Common myeloid progenitor, CD34-positive (primary cell): ENCODE measurements at regions not wholly inside any gene's neighbourhood (a gene's known extent, or its start where the extent isn't known, plus 50 kb on each side); places are given as distances from the start of the nearest gene placed in this dataset.

ENCODE experiments used
- CTCF ChIA-PET: fragments of 350-600 bp; sonication (Branson Sonifier 250); formaldehyde crosslinking; loops from one replicate; lab custom pipeline; 2021; ENCODE audit warnings: antibody characterized with exemption; lab: Charles Lee
- POLR2A ChIA-PET: fragments of 350-600 bp; sonication (Branson Sonifier 250); formaldehyde crosslinking; loops from one replicate; lab custom pipeline; 2021; ENCODE audit warnings: antibody characterized with exemption; lab: Charles Lee
- DNase-seq, 3 donors: peaks; one replicate each; pipeline versions ENCODE4 v3.0.0 to v3.0.0-alpha.2; 2013
- H3K27ac ChIP-seq, 2 experiments: 1 replicate in 1 of 2; 2 replicates in 1 of 2; pipeline ENCODE4 v1.7.0; 2013; ENCODE audit warnings: inconsistent platforms in 2 of 2, low read length in 2 of 2, mild to moderate bottlenecking in 2 of 2, low read depth in 1 of 2, moderate library complexity in 1 of 2; ENCODE audit not compliant: severe bottlenecking in 2 of 2, insufficient read depth in 1 of 2, poor library complexity in 1 of 2
- H3K27me3 ChIP-seq, 5 experiments: replicated peaks in 2 of 5; 1 replicate in 3 of 5; 2 replicates in 2 of 5; pipeline versions ENCODE4 v1.6.1 to v1.7.0; 2013; ENCODE audit warnings: low read length in 4 of 5, mild to moderate bottlenecking in 2 of 5, moderate library complexity in 2 of 5, inconsistent platforms in 1 of 5; ENCODE audit not compliant: insufficient read depth in 5 of 5, control insufficient read depth in 4 of 5
- H3K36me3 ChIP-seq, 4 experiments: 1 replicate in 2 of 4; 2 replicates in 2 of 4; pipeline versions ENCODE4 v1.6.1 to v1.7.0; 2013; ENCODE audit warnings: low read length in 3 of 4, control low read depth in 1 of 4, mild to moderate bottlenecking in 1 of 4; ENCODE audit not compliant: control insufficient read depth in 4 of 4, insufficient read depth in 4 of 4
- H3K4me1 ChIP-seq, 4 experiments: 1 replicate in 3 of 4; 2 replicates in 1 of 4; pipeline versions ENCODE4 v1.6.1 to v1.7.1; 2013; ENCODE audit warnings: low read length in 3 of 4, mild to moderate bottlenecking in 3 of 4, control low read depth in 1 of 4, inconsistent platforms in 1 of 4, moderate library complexity in 1 of 4; ENCODE audit not compliant: control insufficient read depth in 4 of 4, insufficient read depth in 4 of 4; ENCODE audit errors: control extremely low read depth in 1 of 4
- H3K4me3 ChIP-seq, 7 experiments: 1 replicate in 4 of 7; 2 replicates in 3 of 7; pipeline versions ENCODE4 v1.5.1 to v1.7.0; 2013; ENCODE audit warnings: mild to moderate bottlenecking in 7 of 7, low read length in 6 of 7, moderate library complexity in 6 of 7, inconsistent platforms in 2 of 7, low read depth in 2 of 7, control low read depth in 1 of 7; ENCODE audit not compliant: insufficient read depth in 4 of 7, control insufficient read depth in 1 of 7; ENCODE audit errors: extremely low read depth in 1 of 7
- H3K9me3 ChIP-seq, 5 experiments: 1 replicate in 4 of 5; 2 replicates in 1 of 5; pipeline versions ENCODE4 v1.6.1 to v1.7.1; 2013; ENCODE audit warnings: low read length in 4 of 5, mild to moderate bottlenecking in 2 of 5, inconsistent platforms in 1 of 5, low read depth in 1 of 5, moderate library complexity in 1 of 5; ENCODE audit not compliant: control insufficient read depth in 4 of 5, insufficient read depth in 2 of 5; ENCODE audit errors: control extremely low read depth in 1 of 5
- WGBS: methylation state at CpG from one replicate; pipeline ENCODE4 v1.1.5; 2013; ENCODE audit not compliant: insufficient coverage; 5-methylcytosine and 5-hydroxymethylcytosine counted together

DNA sequence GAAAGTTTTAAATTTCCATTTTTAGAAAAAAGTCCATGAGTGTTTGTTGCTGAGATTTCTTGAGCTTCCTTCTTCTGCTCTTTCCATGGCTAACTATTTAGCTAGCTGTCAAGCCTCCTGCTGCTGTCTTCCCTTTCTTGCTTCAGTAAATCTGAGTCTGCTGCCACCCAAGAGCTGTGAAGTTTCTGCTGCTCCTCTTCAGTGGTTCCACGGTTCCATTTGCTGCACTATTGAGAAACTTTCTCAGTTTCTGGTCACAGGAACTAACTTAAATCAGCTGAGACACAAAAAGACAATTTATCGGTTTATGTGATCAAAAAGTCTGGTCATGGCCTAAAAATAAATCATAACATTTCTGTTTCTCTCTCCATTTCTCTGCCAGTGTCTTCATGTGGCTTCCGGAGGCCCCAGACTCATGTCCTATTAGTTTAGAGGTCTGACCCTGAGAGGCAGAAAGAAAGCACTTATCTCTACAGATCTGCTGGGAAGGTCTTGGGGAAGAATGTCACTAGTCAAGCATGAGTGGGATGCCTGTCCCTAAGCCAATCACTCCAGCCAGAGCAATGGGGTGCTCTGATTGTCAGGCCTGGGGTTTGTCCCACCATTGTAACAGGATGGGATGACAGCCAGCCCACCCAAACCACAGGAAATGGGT is 73.0 kb upstream of the ARL4C start:
- H3K4me1 ChIP-seq = peaks cover 17 to 38% (median 24%) of the 10 kb centered on the region in 4 experiments

DNA sequence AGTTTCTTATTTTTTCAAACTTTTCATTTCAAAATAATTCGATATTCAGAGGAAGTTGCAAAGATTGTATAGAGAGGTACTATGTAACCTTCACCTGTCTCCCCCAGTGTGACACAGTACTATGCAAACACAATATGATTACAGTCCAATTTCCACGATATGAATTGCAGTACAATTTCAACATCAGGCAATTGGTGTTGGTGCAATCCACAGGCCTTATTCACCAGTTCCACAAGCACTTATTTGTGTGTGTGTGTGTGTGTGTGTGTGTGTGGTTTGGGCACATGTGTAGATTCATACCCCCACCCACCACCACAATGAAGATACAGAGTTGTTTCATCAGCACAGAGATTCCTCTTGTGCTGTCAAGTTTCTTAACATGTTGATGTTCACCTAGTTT is 69.7 kb upstream of the ARL4C start:
- no CpG with 5 or more reads among the region's 2 CpGs for WGBS
- H3K4me3 ChIP-seq = no peak overlapping the region
- no peaks in the 10 kb centered on the region for H3K36me3 ChIP-seq
- no peaks in the 10 kb centered on the region for H3K9me3 ChIP-seq
- no peak for DNase-seq
- no peaks in the 10 kb centered on the region for H3K27me3 ChIP-seq
- H3K27ac ChIP-seq = no peak overlapping the region
- POLR2A ChIA-PET = no interaction called here
- CTCF ChIA-PET = interaction anchor here (0.6 kb wide), 1 partner anchor 551 kb away, joined by 3 read pairs; no protein-coding TSS in a partner anchor
- H3K4me1 ChIP-seq = peaks cover 6 to 21% (median 19%) of the 10 kb centered on the region in 4 experiments

More for the DNA sequence above, 73.0 kb upstream of the ARL4C start:
- H3K9me3 ChIP-seq = no peaks in the 10 kb centered on the region
- H3K36me3 ChIP-seq = no peaks in the 10 kb centered on the region
- DNase-seq = no peak
- ChIA-PET CTCF (no interaction called here), POLR2A (no interaction called here)
- WGBS = 85% methylated on average over 3 of the region's 3 CpGs
- no peak overlapping the region for H3K4me3 ChIP-seq
- no peak overlapping the region for H3K27ac ChIP-seq
- no peaks in the 10 kb centered on the region for H3K27me3 ChIP-seq

DNA sequence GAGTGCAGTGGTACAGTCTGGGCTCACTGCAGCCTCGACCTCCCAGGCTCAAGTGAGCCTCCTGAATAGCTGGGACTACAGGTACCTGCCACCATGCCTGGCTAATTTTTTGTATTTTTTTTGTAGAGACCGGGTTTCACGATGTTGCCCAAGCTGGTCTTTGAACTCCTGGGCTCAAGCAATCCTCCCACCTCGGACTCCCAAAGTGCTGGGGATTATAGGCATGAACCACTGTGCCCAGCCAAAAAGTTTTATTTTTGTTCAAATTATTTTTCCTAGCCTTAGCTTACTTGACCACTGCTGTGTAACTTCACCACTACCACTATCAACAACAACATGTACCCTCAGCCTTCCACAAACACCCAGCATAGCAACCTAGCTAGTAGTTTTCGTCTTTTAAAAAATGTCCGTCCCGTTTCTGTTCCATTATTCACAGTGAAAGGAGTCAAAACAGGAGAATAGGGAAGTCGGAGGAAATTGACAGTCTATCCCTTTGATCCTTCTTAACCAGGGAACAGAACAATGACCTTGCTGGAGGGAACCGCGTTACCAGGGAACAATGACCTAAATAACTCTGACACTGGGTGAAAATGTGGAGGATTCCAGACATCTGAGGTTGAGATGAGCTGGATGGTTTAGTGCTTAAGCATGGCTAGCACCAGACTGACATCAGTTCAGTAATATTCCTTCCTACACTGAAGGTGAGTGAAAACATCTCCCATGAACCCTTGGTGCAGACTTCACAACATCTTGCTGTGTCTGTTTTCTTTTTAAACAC is 69.2 kb upstream of the ARL4C start:
- CTCF ChIA-PET = interaction anchor here (1.0 kb wide), 1 partner anchor 9 kb away, joined by 4 read pairs; no protein-coding TSS in a partner anchor
- DNase-seq = no peak
- Histone ChIP-seq H3K36me3 (no peaks in the 10 kb centered on the region), H3K4me3 (no peak overlapping the region), H3K27me3 (no peaks in the 10 kb centered on the region), H3K4me1 (peaks cover under 1 to 16% (median 14%) of the 10 kb centered on the region in 4 experiments), H3K9me3 (no peaks in the 10 kb centered on the region), H3K27ac (no peak overlapping the region)
- 99% methylated on average over 8 of the region's 10 CpGs for WGBS
- POLR2A ChIA-PET = interaction anchor here (0.6 kb wide), 1 partner anchor 137 kb away, joined by 3 read pairs; no protein-coding TSS in a partner anchor

DNA sequence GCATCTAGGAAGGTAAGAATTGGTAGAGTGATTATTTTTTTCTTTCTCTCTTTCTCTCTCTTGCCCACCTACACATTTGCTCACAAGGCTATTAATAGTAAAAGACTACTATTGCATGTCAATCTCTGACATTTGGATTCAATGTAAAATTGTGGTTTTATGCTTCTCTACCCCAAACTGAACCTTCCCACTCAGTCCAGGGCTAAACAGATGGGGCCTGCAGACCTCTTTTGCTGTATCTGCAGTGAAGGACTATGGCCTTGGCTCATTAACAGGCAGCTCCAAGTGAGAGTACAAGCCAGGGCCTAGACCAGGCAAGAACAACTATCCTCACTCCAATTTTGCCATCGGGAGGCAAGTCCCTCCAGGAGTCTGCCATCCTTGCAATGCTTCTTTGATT is 68.3 kb upstream of the ARL4C start:
- ChIA-PET CTCF (interaction anchor here (0.7 to 1.2 kb wide), 3 partner anchors 8 to 12 kb away, joined by 3 to 4 read pairs (median 3); no protein-coding TSS in a partner anchor), POLR2A (interaction anchor here (0.6 kb wide), 1 partner anchor 138 kb away, joined by 3 read pairs; no protein-coding TSS in a partner anchor)
- Histone ChIP-seq H3K27me3 (no peaks in the 10 kb centered on the region), H3K36me3 (no peaks in the 10 kb centered on the region), H3K4me1 (peaks cover 0 to 9% (median 6%) of the 10 kb centered on the region in 4 experiments), H3K4me3 (no peak overlapping the region), H3K9me3 (no peaks in the 10 kb centered on the region), H3K27ac (no peak overlapping the region)
- 100% methylated on average over 1 of the region's 1 CpG for WGBS
- no peak for DNase-seq

DNA sequence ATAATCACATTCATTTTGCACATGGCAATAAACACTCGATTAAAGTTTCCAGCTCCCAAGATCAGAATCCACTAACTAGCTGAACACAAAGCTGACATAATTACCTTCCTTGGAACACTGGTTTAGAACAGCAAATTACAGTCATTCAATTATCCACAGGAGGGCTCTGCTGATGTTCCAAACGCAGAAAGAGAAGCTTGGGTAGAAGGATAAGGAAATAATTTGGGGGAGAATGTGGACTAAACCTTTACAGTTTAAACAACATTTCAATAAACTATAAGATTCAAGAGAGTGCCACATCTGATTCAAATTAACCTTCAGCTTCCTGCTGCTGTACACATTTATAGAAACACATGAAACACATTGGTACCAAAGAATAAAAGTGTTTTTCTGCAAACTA is 67.8 kb upstream of the ARL4C start:
- Histone ChIP-seq H3K36me3 (no peaks in the 10 kb centered on the region), H3K9me3 (no peaks in the 10 kb centered on the region), H3K27ac (no peak overlapping the region), H3K27me3 (no peaks in the 10 kb centered on the region), H3K4me3 (no peak overlapping the region), H3K4me1 (peaks cover 0 to 9% (median 2%) of the 10 kb centered on the region in 4 experiments)
- ChIA-PET CTCF (interaction anchor here (0.7 to 1.2 kb wide), 2 partner anchors 9 to 12 kb away, joined by 3 read pairs; no protein-coding TSS in a partner anchor), POLR2A (no interaction called here)
- WGBS = 60% methylated on average over 1 of the region's 2 CpGs
- no peak for DNase-seq

DNA sequence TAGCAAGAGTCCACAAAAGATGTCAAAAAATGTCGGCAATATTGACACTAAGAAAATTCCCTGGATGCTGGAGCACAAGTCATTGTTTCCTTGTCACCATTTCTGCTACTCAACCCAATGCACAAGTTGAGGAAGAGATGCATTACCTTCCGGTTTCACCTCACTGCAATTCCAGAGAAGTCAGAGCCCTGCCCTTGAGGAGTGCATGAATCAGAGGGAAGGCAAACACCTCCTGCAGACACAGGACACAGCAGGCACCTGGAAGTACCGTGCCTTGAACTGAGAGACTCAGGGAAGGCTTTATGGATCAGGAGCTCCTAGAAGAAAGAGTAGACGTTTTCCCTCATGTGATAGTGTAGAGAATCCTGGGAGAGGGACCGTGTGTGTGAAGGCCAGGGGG is 62.7 kb upstream of the ARL4C start:
- Histone ChIP-seq H3K36me3 (no peaks in the 10 kb centered on the region), H3K27me3 (no peaks in the 10 kb centered on the region), H3K4me1 (peaks cover 0 to 3% (median 0%) of the 10 kb centered on the region in 4 experiments), H3K4me3 (no peak overlapping the region), H3K9me3 (no peaks in the 10 kb centered on the region), H3K27ac (no peak overlapping the region)
- DNase-seq = no peak
- ChIA-PET CTCF (interaction anchor here (1.6 kb wide), 1 partner anchor 553 kb away, joined by 4 read pairs; no protein-coding TSS in a partner anchor), POLR2A (interaction anchor here (0.6 kb wide), 1 partner anchor 497 kb away, joined by 4 read pairs; no protein-coding TSS in a partner anchor)
- WGBS = 92% methylated on average over 5 of the region's 5 CpGs
